ENCODE measurements at regions not wholly inside any gene's neighbourhood (a gene's known extent, or its start where the extent isn't known, plus 50 kb on each side); places are given as distances from the start of the nearest gene placed in this dataset.
"Not testable (repeated sequence)": the region's sequence is repeated elsewhere in the genome, so short reads cannot be mapped to it uniquely, and the experiment has no call there.

DNA sequence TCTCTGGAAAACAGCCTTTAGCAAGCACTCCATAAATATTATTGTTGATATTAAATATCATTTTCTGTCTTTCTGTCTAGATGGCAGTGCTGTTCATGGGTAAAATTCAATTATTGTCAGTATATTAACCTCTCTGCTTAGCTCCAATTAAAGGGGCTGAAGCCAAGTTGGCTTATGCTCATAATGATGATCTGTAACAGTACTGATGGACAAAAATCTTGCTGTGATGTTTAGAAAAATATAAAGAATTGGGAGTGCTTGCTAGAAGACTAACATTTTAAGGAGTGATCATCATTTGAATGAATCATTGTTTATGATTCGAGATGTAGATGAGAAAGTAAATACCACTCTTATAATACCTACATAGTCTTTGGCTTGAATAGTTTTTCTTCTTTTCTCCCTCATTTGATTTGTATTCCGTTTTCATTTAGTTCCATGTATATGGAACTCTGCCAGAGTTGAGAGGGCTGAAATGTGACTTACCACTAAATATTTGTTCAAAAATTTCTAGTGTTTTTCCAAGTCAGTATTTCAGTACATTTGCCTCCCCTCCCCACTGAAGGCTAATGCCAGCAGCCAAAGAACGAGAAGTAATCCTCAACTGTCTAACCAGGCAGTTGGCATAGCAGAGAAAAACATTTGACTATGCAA, 538.3 kb downstream of the CSNK1G3 start:
- no peak for DNase-seq

GRCh38 chr5:124045412-124045811, 533.4 kb downstream of the CSNK1G3 start:
- DNase-seq, result no peak

- no peak for DNase-seq
Observed at GRCh38 chr5:124044613-124045012, 532.6 kb downstream of the CSNK1G3 start.

GRCh38 chr5:124043456-124043855, 531.5 kb downstream of the CSNK1G3 start:
- no peak for DNase-seq

GRCh38 chr5:124040799-124041198, 528.8 kb downstream of the CSNK1G3 start:
- DNase-seq, result no peak

DNA sequence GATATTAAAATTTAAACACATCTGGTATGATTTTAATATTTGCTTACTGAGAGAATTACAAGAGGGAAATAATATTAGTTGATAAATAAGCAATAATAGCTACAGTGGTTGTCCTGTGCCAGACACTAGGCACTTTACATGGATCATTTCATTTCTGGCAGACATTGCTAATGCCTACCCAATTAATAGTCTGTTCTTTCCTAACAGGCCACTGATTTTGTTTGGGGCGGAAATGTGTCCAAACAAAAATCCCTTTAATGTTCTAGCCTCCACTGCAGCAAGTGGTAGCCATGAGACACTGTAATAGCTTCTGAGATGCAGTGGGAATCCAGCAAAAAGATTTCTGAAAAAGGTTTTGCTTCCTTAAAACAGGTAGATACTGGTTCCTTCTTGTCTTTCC, 527.4 kb downstream of the CSNK1G3 start:
- no peak for DNase-seq

- DNase-seq, result no peak
Observed at GRCh38 chr5:124036786-124037185, 524.8 kb downstream of the CSNK1G3 start.

- DNase-seq, result no peak
Observed at GRCh38 chr5:124034963-124035362, 523.0 kb downstream of the CSNK1G3 start.

GRCh38 chr5:124034083-124034700, 522.2 kb downstream of the CSNK1G3 start:
- DNase-seq, result no peak

GRCh38 chr5:124030043-124030491, 518.1 kb downstream of the CSNK1G3 start:
- no peak for DNase-seq

GRCh38 chr5:124027441-124027840, 515.5 kb downstream of the CSNK1G3 start:
- DNase-seq, result no peak

DNA sequence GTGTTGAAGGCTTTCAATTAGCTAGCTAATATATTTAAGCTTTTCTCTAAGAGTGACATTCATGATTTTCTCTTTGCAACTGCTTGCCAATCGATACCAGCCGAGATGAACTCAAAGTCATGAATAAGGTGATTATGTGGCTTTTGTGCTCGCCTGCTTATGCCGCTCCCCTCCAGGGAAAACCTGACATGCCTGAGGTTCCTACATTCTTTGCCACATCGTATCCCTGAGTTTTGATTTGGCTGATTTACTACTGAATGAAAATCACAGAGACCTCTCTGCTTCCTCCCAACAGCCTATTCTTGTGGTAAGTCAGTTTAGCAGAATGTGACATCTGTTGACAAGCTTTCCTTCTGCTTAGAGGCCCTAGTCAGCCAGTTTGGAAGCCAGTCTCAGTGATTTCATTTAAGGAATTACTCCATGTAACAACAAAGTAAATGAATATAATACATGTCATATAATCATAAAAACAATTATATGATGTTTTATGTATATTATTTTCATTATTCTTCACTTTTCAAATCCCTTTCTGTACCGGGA, 513.4 kb downstream of the CSNK1G3 start:
- no peak for DNase-seq

DNA sequence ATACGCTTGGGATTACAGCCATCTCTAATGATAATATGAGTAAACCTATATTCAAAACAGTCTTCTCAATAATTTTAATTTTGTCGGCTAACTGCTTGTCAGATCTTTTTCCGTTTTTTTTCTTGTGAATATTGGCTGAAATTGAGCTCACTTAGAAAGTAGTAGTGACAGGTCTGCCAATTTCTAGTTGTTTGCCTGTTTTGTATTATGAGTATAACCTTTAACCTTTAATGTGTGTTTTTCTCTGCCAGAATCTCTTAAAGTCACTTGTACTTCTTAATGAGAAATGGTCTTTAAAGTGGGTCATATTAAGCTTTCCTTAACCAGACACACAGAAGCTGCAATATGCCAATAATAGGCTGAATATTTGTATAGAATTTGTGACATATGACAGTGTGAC, 511.0 kb downstream of the CSNK1G3 start:
- no peak for DNase-seq

DNA sequence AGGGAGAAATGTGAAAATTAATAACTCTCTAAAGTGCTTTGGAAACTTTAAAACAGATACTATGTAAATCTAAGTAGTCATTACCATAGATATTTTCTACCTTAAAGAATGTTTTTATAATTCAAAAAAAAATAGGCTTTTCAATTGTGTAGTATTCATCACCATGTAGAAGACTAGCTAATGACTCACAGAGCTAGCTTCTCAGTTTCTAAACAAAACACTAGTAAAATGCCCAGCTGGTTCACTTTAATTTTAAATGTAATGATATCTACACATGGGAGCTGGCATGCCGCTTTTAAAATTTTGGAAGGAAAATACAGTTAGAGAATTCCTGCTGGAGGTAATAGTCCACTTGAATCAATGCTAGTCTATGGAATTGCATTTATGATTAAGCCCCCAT, 509.8 kb downstream of the CSNK1G3 start:
- no peak for DNase-seq

DNA sequence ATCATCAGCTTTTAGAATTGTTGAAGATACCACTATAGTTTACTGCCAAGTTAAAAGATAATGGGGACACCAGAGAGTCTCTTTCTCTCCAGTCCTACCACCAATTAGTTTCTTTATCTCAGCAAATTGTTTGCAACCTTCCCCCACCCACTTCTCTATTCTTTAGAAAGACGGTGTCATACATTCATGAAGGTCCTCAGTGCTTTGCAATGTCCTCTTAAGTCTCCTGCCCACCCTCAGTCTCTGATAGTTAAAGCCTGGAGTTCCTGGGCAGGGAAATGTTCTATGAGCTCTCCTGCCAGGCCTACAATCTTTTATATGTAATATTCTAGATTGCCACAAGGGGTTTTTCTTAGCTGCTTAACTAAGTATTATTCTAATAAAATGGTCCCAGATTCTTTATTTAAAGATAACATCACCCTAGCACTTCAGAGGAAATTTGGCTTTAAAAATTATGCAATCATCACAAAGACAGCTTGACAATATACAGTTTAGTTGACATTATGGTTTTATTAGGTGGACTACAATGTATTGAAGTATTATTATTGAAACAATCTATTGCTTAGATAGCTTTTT, 509.2 kb downstream of the CSNK1G3 start:
- DNase-seq, result no peak

GRCh38 chr5:124017321-124017720, 505.3 kb downstream of the CSNK1G3 start:
- DNase-seq, result not testable (repeated sequence)

GRCh38 chr5:124007675-124008398, 495.9 kb downstream of the CSNK1G3 start:
- DNase-seq, result no peak

- no peak for DNase-seq
Observed at GRCh38 chr5:124001036-124001615, 489.1 kb downstream of the CSNK1G3 start.

- peak; percentile 12 for DNase-seq
Observed at GRCh38 chr5:124000538-124000937, 488.6 kb downstream of the CSNK1G3 start.

DNA sequence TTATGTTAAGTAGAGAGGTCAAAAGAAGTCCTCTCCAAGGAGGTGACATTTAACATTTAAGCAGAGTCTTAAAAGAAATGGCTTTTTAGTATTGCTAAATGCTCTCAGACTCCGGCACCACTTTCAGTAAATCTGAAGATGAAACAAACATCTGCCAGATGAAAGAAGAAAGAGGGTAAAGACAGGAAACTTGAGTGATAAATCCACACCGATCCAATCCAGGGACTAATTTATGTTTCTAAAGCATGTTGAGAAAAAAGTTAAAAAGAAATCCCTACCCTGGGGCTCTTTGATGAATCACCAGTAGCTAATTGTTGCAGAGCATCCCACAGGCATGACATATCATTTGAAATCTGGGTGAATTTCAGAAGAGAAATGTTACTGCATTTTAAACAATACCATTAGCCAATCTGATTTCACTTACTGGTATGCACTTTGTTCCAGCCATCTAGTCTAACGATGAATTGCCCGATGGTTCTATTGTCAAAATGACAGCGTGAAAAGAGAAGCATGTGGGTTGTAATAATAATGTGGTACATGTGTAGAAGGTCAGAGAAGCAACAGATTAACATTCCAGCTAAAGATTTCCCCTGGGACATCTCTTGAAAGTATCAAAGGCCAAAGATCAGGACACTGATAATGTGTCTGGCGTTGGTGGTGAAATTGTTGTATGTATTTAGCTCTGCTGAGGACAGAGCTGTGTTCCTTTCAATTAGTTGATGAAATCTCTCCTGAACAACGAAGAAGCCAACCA, 485.7 kb downstream of the CSNK1G3 start:
- no peak for DNase-seq

GRCh38 chr5:123997064-123997461, 485.1 kb downstream of the CSNK1G3 start:
- DNase-seq, result no peak

DNA sequence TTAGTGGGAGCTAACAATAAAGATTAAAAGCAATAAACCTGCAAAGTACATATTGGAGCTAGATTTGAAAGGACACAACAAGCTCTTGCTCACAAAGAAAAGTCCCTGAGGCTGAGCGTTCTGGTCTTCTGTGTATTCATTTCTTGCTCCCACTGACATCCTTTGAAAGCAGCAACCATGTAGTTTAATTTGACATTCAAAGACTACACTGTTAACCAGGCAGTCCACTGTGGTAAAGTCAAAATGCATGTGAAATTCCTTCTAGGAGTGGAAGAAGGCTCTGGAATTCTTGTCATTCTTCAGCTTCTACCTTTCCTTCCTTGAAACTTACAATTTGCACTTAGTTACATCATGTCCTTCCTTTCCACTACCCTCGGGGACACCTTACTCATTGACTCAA, 480.7 kb downstream of the CSNK1G3 start:
- DNase-seq, result no peak
